Stimulated activated CD8-positive, alpha-beta memory T cell treated with anti-CD3 and anti-CD28 coated beads, Interleukin-7, amount 100 ng/mL, for 4 hours (primary cell): ENCODE measurements at regions not wholly inside any gene's neighbourhood (a gene's known extent, or its start where the extent isn't known, plus 50 kb on each side); places are given as distances from the start of the nearest gene placed in this dataset.

Source experiments
- DNase-seq, 2 donors: peaks; one replicate each; pipeline ENCODE4 v3.0.0-alpha.2; 2020; ENCODE audit warnings: low read depth in 2 of 2

- DNase-seq = no peak
Observed at GRCh38 chr13:91203430-91203829, 144.1 kb upstream of the MIR17HG start.

- no peak for DNase-seq
Observed at GRCh38 chr13:91207261-91207660, 140.2 kb upstream of the MIR17HG start.

GRCh38 chr13:91211510-91211909, 136.0 kb upstream of the MIR17HG start:
- DNase-seq = no peak

GRCh38 chr13:91212231-91212630, 135.3 kb upstream of the MIR17HG start:
- DNase-seq = no peak

GRCh38 chr13:91214031-91214430, 133.5 kb upstream of the MIR17HG start:
- DNase-seq = no peak

- DNase-seq = no peak
Observed at GRCh38 chr13:91216928-91217700, 130.4 kb upstream of the MIR17HG start.

GRCh38 chr13:91219201-91219600, 128.3 kb upstream of the MIR17HG start:
- DNase-seq = no peak

- no peak for DNase-seq
Observed at GRCh38 chr13:91220872-91221271, 126.6 kb upstream of the MIR17HG start.

- no peak for DNase-seq
Observed at GRCh38 chr13:91228108-91228507, 119.4 kb upstream of the MIR17HG start.

- DNase-seq = no peak
Observed at GRCh38 chr13:91228940-91229339, 118.5 kb upstream of the MIR17HG start.

GRCh38 chr13:91232716-91233115, 114.8 kb upstream of the MIR17HG start:
- DNase-seq = no peak

- no peak for DNase-seq
Observed at GRCh38 chr13:91233291-91233690, 114.2 kb upstream of the MIR17HG start.

GRCh38 chr13:91236182-91236581, 111.3 kb upstream of the MIR17HG start:
- no peak for DNase-seq

GRCh38 chr13:91236921-91237320, 110.6 kb upstream of the MIR17HG start:
- no peak for DNase-seq

GRCh38 chr13:91238036-91238435, 109.5 kb upstream of the MIR17HG start:
- DNase-seq = no peak

- no peak for DNase-seq
Observed at GRCh38 chr13:91240341-91240740, 107.1 kb upstream of the MIR17HG start.

GRCh38 chr13:91241221-91241933, 106.1 kb upstream of the MIR17HG start:
- no peak for DNase-seq

GRCh38 chr13:91242652-91243051, 104.8 kb upstream of the MIR17HG start:
- no peak for DNase-seq

- DNase-seq = no peak
Observed at GRCh38 chr13:91245288-91245687, 102.2 kb upstream of the MIR17HG start.

- no peak for DNase-seq
Observed at GRCh38 chr13:91247768-91248167, 99.7 kb upstream of the MIR17HG start.

GRCh38 chr13:91248249-91248648, 99.2 kb upstream of the MIR17HG start:
- DNase-seq = no peak

GRCh38 chr13:91249370-91249769, 98.1 kb upstream of the MIR17HG start:
- no peak for DNase-seq

- DNase-seq = no peak
Observed at GRCh38 chr13:91249861-91250260, 97.6 kb upstream of the MIR17HG start.
